Tibial artery (tissue), 4 donors: ENCODE measurements at regions not wholly inside any gene's neighbourhood (a gene's known extent, or its start where the extent isn't known, plus 50 kb on each side); places are given as distances from the start of the nearest gene placed in this dataset.

Source experiments
- DNase-seq, 2 donors: peaks; one replicate each; pipeline ENCODE4 v3.0.0-alpha.2; 2019
- H3K27ac ChIP-seq, 2 donors: fragments of 200-600 bp; sonication (generic) in 1 of 2; 1 replicate in 1 of 2; 2 replicates in 1 of 2; pipeline ENCODE4 v1.5.1; 2018 to 2019; ENCODE audit warnings: mild to moderate bottlenecking in 1 of 2
- H3K27me3 ChIP-seq, 2 donors: fragments of 200-600 bp; sonication (generic) in 1 of 2; one replicate each; pipeline versions ENCODE4 v1.5.1 to v1.6.0; 2016 to 2019
- H3K36me3 ChIP-seq, 3 donors: fragments of 200-600 bp; sonication (generic) in 2 of 3; one replicate each; pipeline ENCODE4 v1.5.1; 2016 to 2019; ENCODE audit warnings: mild to moderate bottlenecking in 2 of 3
- H3K4me1 ChIP-seq, 4 donors: fragments of 200-600 bp; sonication (generic) in 2 of 4; 1 replicate in 3 of 4; 2 replicates in 1 of 4; pipeline ENCODE4 v1.5.1; 2016 to 2019
- H3K4me3 ChIP-seq, 2 donors: fragments of 200-600 bp; sonication (generic) in 1 of 2; 1 replicate in 1 of 2; 2 replicates in 1 of 2; pipeline ENCODE4 v1.5.1; 2018 to 2019; ENCODE audit warnings: mild to moderate bottlenecking in 2 of 2
- H3K9me3 ChIP-seq, 3 donors: fragments of 200-600 bp; sonication (generic) in 1 of 3; one replicate each; pipeline ENCODE4 v1.5.1; 2016 to 2019
- CTCF ChIP-seq, 2 experiments: fragments of 200-600 bp in 1 of 2; fragments of 450-650 bp in 1 of 2; IDR thresholded peaks; one replicate each; pipeline ENCODE4 v1.5.1; 2017 to 2019; ENCODE audit warnings: antibody characterized with exemption in 2 of 2, mild to moderate bottlenecking in 1 of 2, moderate library complexity in 1 of 2
- intact Hi-C: fragments of 100-400 bp; cut with DNase I; formaldehyde crosslinking; loops from one replicate; pipeline ENCODE4 v1.15.0; 2023; ENCODE audit warnings: low total_unique reads

GRCh38 chr7:42812779-42813178 is 99.1 kb downstream of the C7orf25 start:
- Histone ChIP-seq H3K4me3 (no peak overlapping the region), H3K9me3 (peaks cover 0 to 13% (median 0%) of the 10 kb centered on the region in 3 donors), H3K27ac (no peak overlapping the region), H3K27me3 (no peaks in the 10 kb centered on the region), H3K36me3 (no peaks in the 10 kb centered on the region), H3K4me1 (no peaks in the 10 kb centered on the region)
- no peak for TF ChIP-seq CTCF (IDR thresholded peaks at IDR 0.05)
- DNase-seq: no peak
- intact Hi-C loops: no loop called here

- intact Hi-C loops: no loop called here
- Histone ChIP-seq H3K27me3 (no peaks in the 10 kb centered on the region), H3K9me3 (peaks cover 0 to 12% (median 3%) of the 10 kb centered on the region in 3 donors), H3K4me1 (no peaks in the 10 kb centered on the region), H3K36me3 (no peaks in the 10 kb centered on the region), H3K4me3 (no peak overlapping the region), H3K27ac (no peak overlapping the region)
- DNase-seq: no peak
- TF ChIP-seq CTCF (IDR thresholded peaks at IDR 0.05): no peak
Observed at GRCh38 chr7:42805601-42806000, 106.3 kb downstream of the C7orf25 start.

GRCh38 chr7:42794673-42795072 is 117.2 kb downstream of the C7orf25 start:
- H3K36me3 ChIP-seq: no peaks in the 10 kb centered on the region
- no peaks in the 10 kb centered on the region for H3K27me3 ChIP-seq
- H3K4me3 ChIP-seq: no peak overlapping the region
- H3K4me1 ChIP-seq: no peaks in the 10 kb centered on the region
- DNase-seq: no peak
- intact Hi-C loops: no loop called here
- no peaks in the 10 kb centered on the region for H3K9me3 ChIP-seq
- no peak for TF ChIP-seq CTCF (IDR thresholded peaks at IDR 0.05)
- H3K27ac ChIP-seq: no peak overlapping the region

GRCh38 chr7:42792841-42793240 is 119.0 kb downstream of the C7orf25 start:
- Histone ChIP-seq H3K4me3 (no peak overlapping the region), H3K36me3 (no peaks in the 10 kb centered on the region), H3K4me1 (no peaks in the 10 kb centered on the region), H3K9me3 (no peaks in the 10 kb centered on the region), H3K27me3 (no peaks in the 10 kb centered on the region), H3K27ac (no peak overlapping the region)
- no peak for TF ChIP-seq CTCF (IDR thresholded peaks at IDR 0.05)
- no peak for DNase-seq
- intact Hi-C loops: no loop called here

GRCh38 chr7:42790196-42790595 is 121.7 kb downstream of the C7orf25 start:
- Histone ChIP-seq H3K9me3 (no peaks in the 10 kb centered on the region), H3K4me1 (no peaks in the 10 kb centered on the region), H3K36me3 (no peaks in the 10 kb centered on the region), H3K27ac (no peak overlapping the region), H3K4me3 (no peak overlapping the region), H3K27me3 (no peaks in the 10 kb centered on the region)
- intact Hi-C loops: no loop called here
- DNase-seq: no peak
- no peak for TF ChIP-seq CTCF (IDR thresholded peaks at IDR 0.05)

- Histone ChIP-seq H3K27ac (no peak overlapping the region), H3K4me3 (no peak overlapping the region), H3K36me3 (no peaks in the 10 kb centered on the region), H3K4me1 (no peaks in the 10 kb centered on the region), H3K9me3 (peaks cover 0 to 14% (median 0%) of the 10 kb centered on the region in 3 donors), H3K27me3 (no peaks in the 10 kb centered on the region)
- intact Hi-C loops: no loop called here
- no peak for DNase-seq
- no peak for TF ChIP-seq CTCF (IDR thresholded peaks at IDR 0.05)
Observed at GRCh38 chr7:42774436-42774835, 137.4 kb downstream of the C7orf25 start.
